PC-9 (cell line): ENCODE measurements at regions not wholly inside any gene's neighbourhood (a gene's known extent, or its start where the extent isn't known, plus 50 kb on each side); places are given as distances from the start of the nearest gene placed in this dataset.

Experiments
- EZH2 ChIP-seq: fragments of 200-600 bp; sonication (generic); IDR thresholded peaks from 2 replicates; pipeline ENCODE4 v1.8.0; 2017; ENCODE audit warnings: antibody characterized with exemption, low read depth
- TF ChIP-seq, protein P1 (sequence below): fragments of 200-600 bp; sonication (generic); conservative IDR thresholded peaks from 2 replicates; pipeline ENCODE4 v1.6.1; 2017; ENCODE audit warnings: mixed run types, antibody characterized with exemption, mild to moderate bottlenecking, moderate library complexity

DNA sequence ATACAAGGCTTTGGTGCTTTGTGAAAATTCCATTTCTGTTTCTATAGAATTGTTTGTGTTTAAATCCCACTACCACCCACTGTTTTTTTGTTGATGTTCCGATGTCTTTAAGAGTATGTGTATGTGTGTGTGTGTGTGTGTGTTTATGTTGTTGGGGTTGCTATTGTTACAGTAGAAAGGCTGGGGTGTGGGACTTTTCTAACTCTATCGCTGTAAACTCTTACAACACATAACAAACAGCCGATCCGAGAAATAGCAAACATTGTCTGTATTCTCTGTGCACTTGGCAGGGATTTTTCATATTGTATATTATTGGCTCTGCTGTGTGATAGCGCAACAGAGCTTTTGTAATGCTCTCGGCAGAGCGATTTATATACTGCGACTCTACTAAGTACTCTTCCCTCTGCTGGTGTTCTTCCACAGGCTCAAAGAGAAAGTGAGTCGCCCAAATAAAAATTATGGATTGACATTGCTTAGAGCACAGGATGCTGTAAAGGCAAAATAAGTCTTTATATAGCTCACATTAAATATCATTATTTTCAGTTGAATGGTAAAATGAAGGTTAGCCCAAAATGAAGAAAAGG is 492.2 kb upstream of the ARRDC3 start:
- TF ChIP-seq, protein P1, sequence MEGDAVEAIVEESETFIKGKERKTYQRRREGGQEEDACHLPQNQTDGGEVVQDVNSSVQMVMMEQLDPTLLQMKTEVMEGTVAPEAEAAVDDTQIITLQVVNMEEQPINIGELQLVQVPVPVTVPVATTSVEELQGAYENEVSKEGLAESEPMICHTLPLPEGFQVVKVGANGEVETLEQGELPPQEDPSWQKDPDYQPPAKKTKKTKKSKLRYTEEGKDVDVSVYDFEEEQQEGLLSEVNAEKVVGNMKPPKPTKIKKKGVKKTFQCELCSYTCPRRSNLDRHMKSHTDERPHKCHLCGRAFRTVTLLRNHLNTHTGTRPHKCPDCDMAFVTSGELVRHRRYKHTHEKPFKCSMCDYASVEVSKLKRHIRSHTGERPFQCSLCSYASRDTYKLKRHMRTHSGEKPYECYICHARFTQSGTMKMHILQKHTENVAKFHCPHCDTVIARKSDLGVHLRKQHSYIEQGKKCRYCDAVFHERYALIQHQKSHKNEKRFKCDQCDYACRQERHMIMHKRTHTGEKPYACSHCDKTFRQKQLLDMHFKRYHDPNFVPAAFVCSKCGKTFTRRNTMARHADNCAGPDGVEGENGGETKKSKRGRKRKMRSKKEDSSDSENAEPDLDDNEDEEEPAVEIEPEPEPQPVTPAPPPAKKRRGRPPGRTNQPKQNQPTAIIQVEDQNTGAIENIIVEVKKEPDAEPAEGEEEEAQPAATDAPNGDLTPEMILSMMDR = no peak
- TF ChIP-seq EZH2 = no peak
